ENCODE measurements at regions not wholly inside any gene's neighbourhood (a gene's known extent, or its start where the extent isn't known, plus 50 kb on each side); places are given as distances from the start of the nearest gene placed in this dataset.
"Not testable (repeated sequence)": the region's sequence is repeated elsewhere in the genome, so short reads cannot be mapped to it uniquely, and the experiment has no call there.

DNA sequence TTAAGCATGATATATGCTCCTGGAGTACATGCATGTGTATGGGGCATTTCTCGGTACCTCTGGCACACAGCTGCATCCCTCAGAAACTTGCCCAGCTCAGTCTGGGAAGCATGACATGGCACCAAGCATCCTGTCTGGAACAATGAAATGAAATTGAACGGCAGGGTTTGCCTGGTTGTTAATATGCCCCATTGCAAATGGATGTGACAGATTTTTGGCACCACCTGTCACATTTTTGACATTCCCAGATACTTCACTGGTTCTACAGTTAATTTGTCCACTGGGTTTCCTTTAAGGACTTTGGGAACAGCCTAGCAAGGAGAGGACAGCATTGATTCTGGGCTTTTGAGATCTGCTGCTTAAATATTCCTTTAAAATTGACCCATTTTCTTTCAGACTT lies 305.8 kb downstream of the TSN start:
- no peak for DNase-seq (ENCODE audit: low read depth)

- DNase-seq (ENCODE audit: low read depth) = no peak
Observed at GRCh38 chr2:122061831-122062230, 306.4 kb downstream of the TSN start.

DNA sequence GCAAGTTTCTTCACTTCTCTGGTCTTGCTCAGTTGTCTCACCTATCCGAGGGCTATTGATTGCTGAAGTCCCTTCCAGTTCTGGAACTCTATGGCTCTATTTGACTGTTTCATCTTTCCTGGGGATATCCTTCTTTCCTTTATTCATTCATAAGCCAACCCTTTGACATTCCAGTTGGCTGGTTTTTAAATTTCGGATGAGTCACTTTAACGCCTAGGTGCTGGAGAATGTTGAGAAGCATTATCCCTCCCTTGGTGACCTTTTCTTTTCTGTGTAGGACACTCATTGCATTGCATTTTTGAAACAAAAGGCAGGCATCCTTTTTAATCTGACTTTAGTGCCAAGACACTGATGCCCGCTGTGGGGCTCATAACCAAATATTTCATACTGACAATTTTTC lies 307.1 kb downstream of the TSN start:
- no peak for DNase-seq (ENCODE audit: low read depth)

- DNase-seq (ENCODE audit: low read depth) = no peak
Observed at GRCh38 chr2:122063716-122064115, 308.3 kb downstream of the TSN start.

- DNase-seq (ENCODE audit: low read depth) = peak; percentile 7
Observed at GRCh38 chr2:122070241-122070731, 314.8 kb downstream of the TSN start.

GRCh38 chr2:122072666-122073065 lies 317.2 kb downstream of the TSN start:
- no peak for DNase-seq (ENCODE audit: low read depth)

DNA sequence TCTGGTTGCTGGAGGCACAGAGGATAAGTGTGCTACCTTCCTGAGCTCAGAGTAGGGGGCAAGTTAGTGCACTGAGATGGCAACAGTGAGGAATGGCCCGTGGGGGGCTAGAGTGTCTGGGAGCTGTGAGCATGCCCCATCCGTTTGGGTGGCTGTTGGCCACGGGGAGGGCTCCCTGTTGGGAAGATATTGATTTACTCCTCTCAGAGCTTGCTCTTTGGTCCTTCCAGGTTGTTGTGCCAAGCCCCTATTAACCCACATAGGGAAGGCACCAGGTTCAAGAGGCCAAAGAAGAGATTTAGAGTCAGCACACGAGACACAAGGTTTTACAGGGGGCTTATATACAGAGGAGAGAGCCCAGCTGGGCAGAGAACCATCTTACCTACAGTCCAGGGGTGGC lies 318.8 kb downstream of the TSN start:
- no peak for DNase-seq (ENCODE audit: low read depth)

GRCh38 chr2:122075381-122075780 lies 319.9 kb downstream of the TSN start:
- DNase-seq (ENCODE audit: low read depth) = no peak

- no peak for DNase-seq (ENCODE audit: low read depth)
Observed at GRCh38 chr2:122077114-122077513, 321.7 kb downstream of the TSN start.

- DNase-seq (ENCODE audit: low read depth) = no peak
Observed at GRCh38 chr2:122077771-122078170, 322.3 kb downstream of the TSN start.

DNA sequence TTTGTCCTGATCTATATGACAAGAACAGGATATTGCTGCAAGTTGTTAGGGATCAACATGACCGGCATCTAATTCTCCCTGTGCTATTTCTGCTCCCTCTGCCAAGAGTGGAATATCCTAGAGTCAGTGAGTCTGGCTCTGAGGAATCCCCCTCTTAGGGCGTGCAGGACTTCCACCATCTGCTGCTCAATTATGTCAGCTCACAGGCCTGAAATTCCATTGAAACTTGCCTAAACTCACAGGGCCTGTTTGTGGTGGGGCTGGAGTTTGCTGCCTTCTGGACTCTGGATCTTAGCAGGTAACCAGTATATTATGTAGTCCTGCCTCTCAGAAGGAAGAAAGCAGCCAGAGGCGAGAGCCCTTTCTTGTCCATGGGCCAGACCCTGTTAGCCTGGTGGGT lies 323.0 kb downstream of the TSN start:
- DNase-seq (ENCODE audit: low read depth) = no peak

GRCh38 chr2:122079844-122080243 lies 324.4 kb downstream of the TSN start:
- DNase-seq (ENCODE audit: low read depth) = no peak

GRCh38 chr2:122080316-122080715 lies 324.9 kb downstream of the TSN start:
- DNase-seq (ENCODE audit: low read depth) = no peak

DNA sequence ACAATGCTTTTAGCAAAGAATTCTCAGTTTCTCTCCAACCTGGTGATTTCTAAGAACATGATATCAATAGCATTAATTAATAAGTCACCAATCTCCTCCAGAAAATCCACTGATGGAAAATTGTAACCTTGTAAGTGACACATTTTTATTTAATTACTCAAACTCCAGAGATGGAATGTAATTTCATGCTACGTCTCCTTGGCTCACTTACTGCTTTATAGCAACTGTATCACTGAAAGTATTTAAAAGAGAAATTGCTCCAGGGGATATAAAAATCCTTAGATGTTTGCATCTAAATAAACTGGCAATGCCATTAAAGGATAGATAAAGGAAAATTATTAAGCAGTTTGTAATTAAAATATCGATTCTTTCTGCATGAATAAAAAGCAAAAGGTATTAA lies 325.4 kb downstream of the TSN start:
- DNase-seq (ENCODE audit: low read depth) = no peak

GRCh38 chr2:122081751-122082150 lies 326.3 kb downstream of the TSN start:
- DNase-seq (ENCODE audit: low read depth) = no peak

DNA sequence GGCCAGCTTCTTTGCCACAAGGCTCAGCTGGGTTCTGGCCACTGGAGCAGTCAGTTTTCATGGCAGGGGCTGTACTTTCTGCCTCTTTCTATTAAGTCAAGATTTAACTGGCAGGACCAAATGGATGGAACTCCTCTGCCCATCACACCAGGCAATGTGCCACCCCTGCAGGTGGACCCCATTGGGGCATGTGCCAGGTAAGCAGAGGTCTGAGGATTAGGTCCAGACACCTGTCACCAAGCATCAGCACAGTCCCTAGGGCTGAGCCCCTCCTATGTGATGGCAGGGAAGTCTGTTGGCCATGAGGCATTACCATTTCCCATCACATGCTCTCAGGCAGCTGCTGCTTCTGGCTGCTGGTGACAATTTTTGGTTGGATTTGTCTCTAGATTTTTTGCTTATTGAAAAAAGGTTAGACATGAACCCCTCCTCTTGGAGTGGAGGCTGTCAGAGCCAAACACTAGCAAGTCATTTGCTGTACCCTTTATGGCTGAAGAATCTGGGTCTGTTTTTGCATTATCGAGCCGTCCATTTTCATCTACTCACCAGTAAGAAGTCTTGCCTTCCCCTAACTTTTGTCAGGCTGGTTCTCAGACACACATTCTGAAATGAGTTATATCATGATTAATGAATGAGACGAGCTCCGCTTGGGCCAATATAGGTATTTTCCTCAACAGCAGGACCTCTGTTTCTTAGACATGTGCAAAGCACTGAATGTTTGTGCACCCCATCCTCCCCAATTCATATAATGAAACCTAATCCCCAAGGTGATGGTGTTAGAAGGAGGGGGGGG lies 328.0 kb downstream of the TSN start:
- DNase-seq (ENCODE audit: low read depth) = no peak

DNA sequence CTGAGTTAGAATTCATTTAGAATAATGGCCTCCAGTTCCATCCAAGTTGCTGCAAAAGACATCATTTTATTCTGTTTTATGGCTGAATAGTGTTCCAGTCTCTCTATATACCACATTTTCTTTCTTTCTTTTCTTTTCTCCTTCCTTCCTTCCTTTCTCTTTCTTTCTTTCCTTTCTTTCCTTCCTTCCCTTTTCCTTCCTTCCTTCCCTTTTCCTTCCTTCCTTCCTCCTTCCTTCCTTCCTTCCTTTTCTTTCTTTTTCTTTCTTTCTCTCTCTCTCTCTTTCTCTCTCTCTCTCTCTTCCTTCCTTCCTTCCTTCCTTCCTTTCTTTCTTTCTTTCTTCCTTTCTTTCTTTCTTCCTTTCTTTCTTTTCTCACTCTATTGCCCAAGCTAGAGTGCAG lies 330.2 kb downstream of the TSN start:
- DNase-seq (ENCODE audit: low read depth) = not testable (repeated sequence)

- no peak for DNase-seq (ENCODE audit: low read depth)
Observed at GRCh38 chr2:122094557-122094956, 339.1 kb downstream of the TSN start.

- no peak for DNase-seq (ENCODE audit: low read depth)
Observed at GRCh38 chr2:122096761-122097160, 341.3 kb downstream of the TSN start.

- DNase-seq (ENCODE audit: low read depth) = no peak
Observed at GRCh38 chr2:122098306-122098705, 342.9 kb downstream of the TSN start.

DNA sequence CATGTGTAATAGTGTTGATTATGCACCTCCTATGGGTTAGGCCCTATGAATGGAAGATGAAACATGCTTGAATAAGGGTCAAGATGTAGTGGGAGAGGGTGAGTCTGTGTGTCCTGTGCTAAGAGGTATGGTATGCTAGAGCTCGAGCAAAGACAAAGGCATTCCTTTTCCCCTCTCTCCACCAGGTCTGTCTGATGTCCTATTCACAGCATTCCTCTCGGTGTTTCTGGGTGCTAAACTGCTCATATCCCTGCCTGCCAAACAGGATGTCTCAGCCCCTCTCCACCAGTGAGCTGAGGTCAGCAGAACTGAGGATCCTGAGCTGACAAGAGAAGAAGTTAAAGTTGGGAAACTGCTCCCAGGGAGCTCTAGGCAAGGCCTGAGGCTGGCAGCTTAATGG lies 344.9 kb downstream of the TSN start:
- DNase-seq (ENCODE audit: low read depth) = no peak

DNA sequence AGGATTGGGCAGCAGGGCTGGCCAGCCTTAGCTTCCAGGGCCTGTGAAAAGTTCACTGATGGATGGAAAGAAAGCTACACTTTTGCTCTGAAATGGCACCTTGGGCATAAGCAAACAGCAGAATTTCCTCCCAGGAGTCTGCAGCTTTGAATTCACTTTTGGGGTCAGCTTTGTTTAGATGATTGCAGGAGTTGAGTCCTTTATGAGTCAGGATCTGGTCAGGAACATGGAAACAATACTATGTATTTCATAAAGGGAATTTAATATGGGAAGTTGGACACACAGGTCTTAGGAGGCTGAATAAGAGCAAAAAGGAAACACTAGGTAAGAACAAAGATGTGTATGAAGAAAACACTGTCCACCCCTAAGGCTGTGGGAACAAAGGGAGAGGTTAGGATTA lies 345.3 kb downstream of the TSN start:
- no peak for DNase-seq (ENCODE audit: low read depth)

DNA sequence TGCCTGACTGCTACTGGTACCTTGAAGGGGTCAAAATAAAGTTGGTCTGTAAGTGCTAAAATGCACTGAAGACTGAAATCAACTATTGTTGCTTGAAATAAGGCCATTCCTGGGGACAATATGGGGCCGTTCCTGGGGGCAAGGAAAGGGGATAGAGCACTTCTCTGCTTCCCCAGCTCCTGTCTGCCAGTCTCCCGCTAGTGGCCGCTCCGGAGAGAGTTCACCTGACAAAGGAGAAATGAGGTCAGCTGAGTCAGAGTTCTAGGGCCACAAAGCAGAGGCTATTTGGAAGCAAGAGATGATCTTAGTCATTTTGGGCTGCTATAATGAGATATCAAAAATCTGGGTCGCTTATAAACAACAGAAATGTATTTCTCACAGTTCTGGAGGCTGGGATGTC lies 345.9 kb downstream of the TSN start:
- peak; percentile 2 for DNase-seq (ENCODE audit: low read depth)

Data from M059J (cell line).